IMR-90 (cell line): ENCODE measurements at regions not wholly inside any gene's neighbourhood (a gene's known extent, or its start where the extent isn't known, plus 50 kb on each side); places are given as distances from the start of the nearest gene placed in this dataset.

Experiments used
- ATAC-seq: fragments of 200-7000 bp; cut with Tn5 transposase; 2 replicates; pipeline ENCODE4 v1.9.1; 2020; ENCODE audit warnings: low read depth, mild to moderate bottlenecking, moderate library complexity
- BruUV-seq: library from RNA; stranded (reverse); fragments of 400-500 nt; replicated peaks from 2 replicates; lab custom pipeline; 2021; lab: Mats Ljungman, UMichigan
- CTCF ChIA-PET: fragments of 300-600 bp; formaldehyde crosslinking; extraction: SDS; loops from one replicate; lab custom pipeline; 2021; ENCODE audit warnings: antibody characterized with exemption; lab: Yijun Ruan, JAX
- POLR2A ChIA-PET: fragments of 300-600 bp; sonication (Branson Sonifier 250); formaldehyde crosslinking; loops from one replicate; lab custom pipeline; 2022; ENCODE audit warnings: antibody characterized with exemption; ENCODE audit not compliant: unreplicated experiment; lab: Charles Lee
- DNase-seq: peaks from one replicate; pipeline ENCODE4 v3.0.0; 2013
- H2AFZ ChIP-seq: replicated peaks from 2 replicates; pipeline ENCODE3; 2013; ENCODE audit warnings: low read length, mild to moderate bottlenecking; ENCODE audit not compliant: poor library complexity
- H2AK5ac ChIP-seq: 2 replicates; pipeline ENCODE4 v1.6.1; 2013; ENCODE audit warnings: low read depth, low read length, inconsistent platforms
- H2AK9ac ChIP-seq: replicated peaks from 2 replicates; pipeline ENCODE3; 2013; ENCODE audit warnings: mild to moderate bottlenecking, low read depth, low read length, moderate library complexity; ENCODE audit not compliant: poor library complexity
- H2BK120ac ChIP-seq: 2 replicates; pipeline ENCODE4 v1.6.1; 2013; ENCODE audit warnings: low read depth, low read length, inconsistent platforms
- H2BK15ac ChIP-seq: 3 replicates; pipeline ENCODE4 v1.6.1; 2013; ENCODE audit warnings: low read depth, low read length, inconsistent platforms
- H2BK20ac ChIP-seq: 2 replicates; pipeline ENCODE4 v1.6.1; 2013; ENCODE audit warnings: low read depth, mild to moderate bottlenecking, inconsistent platforms, low read length, moderate library complexity
- H2BK5ac ChIP-seq: 2 replicates; pipeline ENCODE4 v1.6.1; 2013; ENCODE audit warnings: mild to moderate bottlenecking, low read depth, low read length, inconsistent platforms; ENCODE audit not compliant: poor library complexity, severe bottlenecking
- H3K14ac ChIP-seq: replicated peaks from 2 replicates; pipeline ENCODE4 v1.6.1; 2013; ENCODE audit warnings: low read depth, low read length, inconsistent platforms
- H3K18ac ChIP-seq: 2 replicates; pipeline ENCODE4 v1.6.1; 2013; ENCODE audit warnings: low read depth, low read length, control low read depth
- H3K23ac ChIP-seq: 2 replicates; pipeline ENCODE4 v1.6.1; 2013; ENCODE audit warnings: low read depth, low read length, inconsistent platforms
- H3K27ac ChIP-seq: 2 replicates; pipeline ENCODE4 v1.5.1; 2013; ENCODE audit warnings: mild to moderate bottlenecking, control low read depth, low read length; ENCODE audit not compliant: insufficient read depth
- H3K27me3 ChIP-seq: 2 replicates; pipeline ENCODE4 v1.6.1; 2013; ENCODE audit warnings: low read length; ENCODE audit not compliant: control insufficient read depth, insufficient read depth
- H3K36me3 ChIP-seq: 2 replicates; pipeline ENCODE4 v1.6.1; 2013; ENCODE audit warnings: low read length, mixed read lengths; ENCODE audit not compliant: control insufficient read depth, insufficient read depth
- H3K4ac ChIP-seq: 2 replicates; pipeline ENCODE4 v1.6.1; 2013; ENCODE audit warnings: low read depth, low read length, inconsistent platforms
- H3K4me1 ChIP-seq: 2 replicates; pipeline ENCODE4 v1.6.1; 2013; ENCODE audit warnings: low read length, mixed read lengths; ENCODE audit not compliant: control insufficient read depth, insufficient read depth
- H3K4me2 ChIP-seq: 2 replicates; pipeline ENCODE4 v1.6.1; 2013; ENCODE audit warnings: low read depth, mild to moderate bottlenecking, control low read depth, low read length, moderate library complexity
- H3K4me3 ChIP-seq: 2 replicates; pipeline ENCODE4 v1.5.1; 2013; ENCODE audit warnings: low read depth, mild to moderate bottlenecking, control low read depth, low read length, moderate library complexity; ENCODE audit not compliant: insufficient read depth
- H3K56ac ChIP-seq: 2 replicates; pipeline ENCODE4 v1.6.1; 2013; ENCODE audit warnings: low read length, inconsistent platforms; ENCODE audit not compliant: insufficient read depth; ENCODE audit errors: extremely low read depth
- H3K79me1 ChIP-seq, 2 experiments: 2 replicates each; pipeline ENCODE4 v1.6.1; 2013; ENCODE audit warnings: low read length in 2 of 2, inconsistent platforms in 1 of 2, low read depth in 1 of 2
- H3K9ac ChIP-seq: 2 replicates; pipeline ENCODE4 v1.6.1; 2013; ENCODE audit warnings: low read depth, low read length, control low read depth
- H3K9me1 ChIP-seq: 2 replicates; pipeline ENCODE4 v1.6.1; 2013; ENCODE audit warnings: low read length, inconsistent platforms; ENCODE audit not compliant: insufficient read depth
- H3K9me3 ChIP-seq: 2 replicates; pipeline ENCODE4 v1.6.1; 2013; ENCODE audit warnings: low read length; ENCODE audit not compliant: control insufficient read depth, insufficient read depth
- H4K20me1 ChIP-seq: 2 replicates; pipeline ENCODE4 v1.6.1; 2013; ENCODE audit warnings: low read length, inconsistent platforms; ENCODE audit not compliant: insufficient read depth
- H4K5ac ChIP-seq: 2 replicates; pipeline ENCODE4 v1.6.1; 2013; ENCODE audit warnings: mild to moderate bottlenecking, low read depth, low read length, control low read depth
- H4K8ac ChIP-seq, 2 experiments: 2 replicates each; pipeline ENCODE4 v1.6.1; 2013; ENCODE audit warnings: low read depth in 2 of 2, low read length in 2 of 2, control low read depth in 1 of 2, inconsistent platforms in 1 of 2
- H4K91ac ChIP-seq: 2 replicates; pipeline ENCODE4 v1.6.1; 2013; ENCODE audit warnings: low read depth, low read length, inconsistent platforms; ENCODE audit not compliant: insufficient read depth
- BHLHE40 ChIP-seq: fragments of 150-350 bp; IDR thresholded peaks from 2 replicates; pipeline ENCODE4 v1.6.1; 2016; ENCODE audit warnings: mild to moderate bottlenecking, low read depth, low read length
- CTCF ChIP-seq: conservative IDR thresholded peaks from 2 replicates; pipeline ENCODE4 v1.5.1; 2012; ENCODE audit warnings: mild to moderate bottlenecking, low read depth, low read length, improper control_type of control experiment
- ELK1 ChIP-seq: fragments of 150-350 bp; IDR thresholded peaks from 2 replicates; pipeline ENCODE4 v1.6.1; 2016; ENCODE audit warnings: low read depth, mild to moderate bottlenecking, low read length, moderate library complexity, borderline replicate concordance
- FOS ChIP-seq: fragments of 150-350 bp; IDR thresholded peaks from 2 replicates; pipeline ENCODE4 v1.6.1; 2016; ENCODE audit warnings: low read depth, low read length
- MAFK ChIP-seq: IDR thresholded peaks from 2 replicates; pipeline ENCODE4 v1.6.1; 2012; ENCODE audit warnings: low read depth, low read length, improper control_type of control experiment
- MAZ ChIP-seq: IDR thresholded peaks from 2 replicates; pipeline ENCODE4 v1.6.1; 2012; ENCODE audit warnings: low read depth, mild to moderate bottlenecking, low read length, improper control_type of control experiment, moderate library complexity, borderline replicate concordance
- MXI1 ChIP-seq: IDR thresholded peaks from 2 replicates; pipeline ENCODE4 v1.6.1; 2012; ENCODE audit warnings: low read depth, mild to moderate bottlenecking, low read length, moderate library complexity, borderline replicate concordance
- NFE2L2 ChIP-seq: fragments of 150-350 bp; IDR thresholded peaks from 2 replicates; pipeline ENCODE4 v1.6.1; 2016; ENCODE audit warnings: low read depth, mild to moderate bottlenecking, low read length
- POLR2A ChIP-seq: IDR thresholded peaks from 2 replicates; pipeline ENCODE4 v1.6.1; 2012; ENCODE audit warnings: mild to moderate bottlenecking, low read depth, low read length
- RAD21 ChIP-seq: IDR thresholded peaks from 2 replicates; pipeline ENCODE4 v1.6.1; 2012; ENCODE audit warnings: low read length, improper control_type of control experiment
- RCOR1 ChIP-seq: IDR thresholded peaks from 2 replicates; pipeline ENCODE4 v1.6.1; 2012; ENCODE audit warnings: mild to moderate bottlenecking, low read length, improper control_type of control experiment; ENCODE audit not compliant: insufficient replicate concordance
- RFX5 ChIP-seq: IDR thresholded peaks from 2 replicates; pipeline ENCODE4 v1.8.0; 2012; ENCODE audit warnings: low read depth, mild to moderate bottlenecking, low read length, moderate library complexity
- SMC3 ChIP-seq: fragments of 150-350 bp; IDR thresholded peaks from 2 replicates; pipeline ENCODE4 v1.6.1; 2016; ENCODE audit warnings: low read depth, mild to moderate bottlenecking, antibody characterized with exemption, low read length, moderate library complexity
- USF2 ChIP-seq: fragments of 150-350 bp; IDR thresholded peaks from 2 replicates; pipeline ENCODE4 v1.6.1; 2017; ENCODE audit warnings: mild to moderate bottlenecking, antibody characterized with exemption, low read length, low read depth
- WGBS, 2 experiments: methylation state at CpG; one replicate each; pipeline versions ENCODE4 v1.1.5 to v1.1.7; 2013; ENCODE audit warnings: missing lambda C conversion rate in 2 of 2; ENCODE audit not compliant: insufficient read length in 1 of 2; ENCODE audit errors: extremely low coverage in 2 of 2; 5-methylcytosine and 5-hydroxymethylcytosine counted together
- dilution Hi-C: fragments of 300-500 bp; cut with HindIII; formaldehyde crosslinking; loops from one replicate; pipeline ENCODE4 v1.14.3; 2018; ENCODE audit warnings: low sequenced_read_pairs; ENCODE audit not compliant: unreplicated experiment
- in situ Hi-C: fragments of 300-500 bp; cut with MboI; formaldehyde crosslinking; loops from 3 replicates; pipeline ENCODE4 v1.14.3; 2019; ENCODE audit warnings: low sequenced_read_pairs, inconsistent platforms, mixed read lengths
- intact Hi-C: fragments of 100-400 bp; cut with micrococcal nuclease; formaldehyde crosslinking; loops from 2 replicates; pipeline ENCODE4 v1.10.0; 2022

- Histone ChIP-seq H3K56ac (no peak overlapping the region), H4K20me1 (no peaks in the 10 kb centered on the region), H4K5ac (no peak overlapping the region), H2BK15ac (no peak overlapping the region), H2AFZ (no peak overlapping the region), H3K18ac (no peak overlapping the region), H3K9ac (no peak overlapping the region), H2AK9ac (no peak overlapping the region), H3K79me1 (no peaks in the 10 kb centered on the region), H3K14ac (no peak overlapping the region), H3K4me2 (no peak overlapping the region), H3K27ac (no peak overlapping the region), H3K36me3 (no peaks in the 10 kb centered on the region), H2AK5ac (no peak overlapping the region), H3K9me1 (peaks cover under 1% of the 10 kb centered on the region; the same call in 1 of the 2 replicates), H3K23ac (no peak overlapping the region), H4K8ac (no peak overlapping the region), H3K4ac (no peak overlapping the region), H4K91ac (no peak overlapping the region), H2BK20ac (no peak overlapping the region), H2BK120ac (no peak overlapping the region), H3K9me3 (peaks cover 7% of the 10 kb centered on the region; the same call in 1 of the 2 replicates), H3K27me3 (peaks cover 2% of the 10 kb centered on the region; the same call in 1 of the 2 replicates), H2BK5ac (no peak overlapping the region), H3K4me1 (peaks cover 4% of the 10 kb centered on the region; the same call in 1 of the 2 replicates), H3K4me3 (no peak overlapping the region)
- 72% methylated on average over 4 of the region's 5 CpGs; no CpG with 5 or more reads in 1 of the 2 experiments for WGBS, 2 experiments
- no TSS peak for BruUV-seq
- CTCF ChIA-PET, result no interaction called here
- no peak for TF ChIP-seq RFX5
- TF ChIP-seq SMC3, result no peak
- TF ChIP-seq FOS, result no peak
- TF ChIP-seq MAFK, result no peak
- no peak for TF ChIP-seq BHLHE40
- TF ChIP-seq MAZ, result no peak
- TF ChIP-seq USF2, result no peak
- TF ChIP-seq CTCF, result no peak
- TF ChIP-seq RCOR1, result no peak
- no peak for TF ChIP-seq POLR2A
- no peak for TF ChIP-seq RAD21
- TF ChIP-seq ELK1, result no peak
- TF ChIP-seq MXI1, result no peak
- no peak for TF ChIP-seq NFE2L2
- dilution Hi-C loops (no loop called here), intact Hi-C loops (no loop called here), in situ Hi-C loops (no loop called here)
- POLR2A ChIA-PET, result no interaction called here
- no peak for ATAC-seq
- DNase-seq, result no peak
Measured at GRCh38 chr17:17422217-17422610, 54.6 kb upstream of the MED9 start.
